HG03095 (cell line): ENCODE measurements at regions not wholly inside any gene's neighbourhood (a gene's known extent, or its start where the extent isn't known, plus 50 kb on each side); places are given as distances from the start of the nearest gene placed in this dataset.
A peak's percentile ranks its signal among the peaks of the same experiment; 100 is the strongest.
"Not testable (repeated sequence)": the region's sequence is repeated elsewhere in the genome, so short reads cannot be mapped to it uniquely, and the experiment has no call there.

Experiments
- ATAC-seq: cut with Tn5 transposase; IDR thresholded peaks from one replicate; pipeline ENCODE4 v1.9.1; 2021; ENCODE audit warnings: moderate library complexity; ENCODE audit not compliant: unreplicated experiment

GRCh38 chr13:97855570-97856303 lies 97.7 kb upstream of the IPO5 start:
- peak; percentile 39 for ATAC-seq

GRCh38 chr13:97856304-97856675 lies 97.2 kb upstream of the IPO5 start:
- ATAC-seq, result peak; percentile 61

- ATAC-seq, result no peak
Observed at GRCh38 chr13:97858161-97858560, 95.3 kb upstream of the IPO5 start.

GRCh38 chr13:97866346-97866745 lies 87.1 kb upstream of the IPO5 start:
- ATAC-seq, result no peak

- no peak for ATAC-seq
Observed at GRCh38 chr13:97866751-97867150, 86.7 kb upstream of the IPO5 start.

- no peak for ATAC-seq
Observed at GRCh38 chr13:97873398-97873797, 80.1 kb upstream of the IPO5 start.

DNA sequence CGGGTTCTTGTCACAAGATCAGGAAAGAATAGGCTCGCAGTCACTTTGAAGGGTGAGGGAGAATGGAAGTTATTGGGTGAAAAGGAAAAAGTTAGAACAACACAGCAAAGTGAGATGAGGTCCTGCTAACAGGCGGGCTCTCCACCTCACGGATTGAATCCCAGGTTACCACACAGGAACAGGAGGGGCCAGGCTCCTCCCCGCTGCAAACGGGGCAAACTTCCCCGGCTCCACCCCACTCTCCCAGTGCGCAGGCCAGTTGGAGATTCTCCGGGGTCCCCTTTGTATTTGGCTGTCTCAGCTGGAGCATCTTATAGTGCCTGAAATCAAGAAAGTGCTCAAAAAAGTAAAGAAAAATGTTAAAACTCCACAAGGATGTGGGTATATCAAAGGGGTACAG lies 78.3 kb upstream of the IPO5 start:
- ATAC-seq, result no peak

- no peak for ATAC-seq
Observed at GRCh38 chr13:97875911-97876310, 77.6 kb upstream of the IPO5 start.

- no peak for ATAC-seq
Observed at GRCh38 chr13:97878431-97879375, 74.8 kb upstream of the IPO5 start.

- no peak for ATAC-seq
Observed at GRCh38 chr13:97879646-97880310, 73.7 kb upstream of the IPO5 start.

GRCh38 chr13:97880311-97880675 lies 73.2 kb upstream of the IPO5 start:
- ATAC-seq, result no peak

DNA sequence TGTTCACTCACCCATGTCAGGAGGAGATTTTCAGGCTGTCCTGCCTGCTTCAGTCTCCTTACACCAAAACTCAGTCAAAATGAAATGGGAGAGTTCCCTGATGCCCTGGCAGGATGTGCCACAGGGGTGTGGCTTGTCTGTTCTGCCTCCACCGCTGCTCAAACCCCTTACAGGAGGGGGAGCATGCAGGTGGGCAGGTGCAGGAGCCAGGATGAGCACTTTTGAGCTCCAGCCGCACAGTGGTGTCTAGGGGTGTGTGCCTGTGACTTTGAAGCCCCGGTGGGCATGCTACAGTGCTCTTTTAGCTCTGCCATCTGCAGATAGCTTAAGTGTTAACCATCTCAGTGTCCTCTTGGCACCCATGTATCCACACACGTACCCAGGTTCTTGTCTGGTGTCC lies 71.9 kb upstream of the IPO5 start:
- ATAC-seq, result no peak

- no peak for ATAC-seq
Observed at GRCh38 chr13:97883396-97883795, 70.1 kb upstream of the IPO5 start.

GRCh38 chr13:97884707-97885468 lies 68.6 kb upstream of the IPO5 start:
- no peak for ATAC-seq

DNA sequence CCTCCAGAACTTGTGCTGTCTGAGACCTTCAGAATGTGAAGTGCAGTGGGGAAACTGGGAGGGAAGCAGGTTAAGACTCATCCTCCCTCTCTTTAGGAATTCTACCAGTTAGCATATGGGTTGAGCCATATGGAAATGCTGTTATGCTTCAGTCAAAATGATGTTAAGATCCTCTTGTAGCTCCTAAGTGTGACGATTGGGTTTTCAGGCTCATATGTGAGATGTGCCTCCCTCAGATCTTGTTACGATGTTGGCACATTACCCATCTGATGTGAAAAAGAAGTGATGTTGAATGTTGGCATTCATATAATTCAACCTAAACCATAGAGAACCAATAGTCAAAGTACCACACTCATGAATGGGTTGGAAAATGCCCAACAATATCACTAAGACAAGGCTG lies 67.8 kb upstream of the IPO5 start:
- no peak for ATAC-seq

- no peak for ATAC-seq
Observed at GRCh38 chr13:97889803-97890202, 63.7 kb upstream of the IPO5 start.

DNA sequence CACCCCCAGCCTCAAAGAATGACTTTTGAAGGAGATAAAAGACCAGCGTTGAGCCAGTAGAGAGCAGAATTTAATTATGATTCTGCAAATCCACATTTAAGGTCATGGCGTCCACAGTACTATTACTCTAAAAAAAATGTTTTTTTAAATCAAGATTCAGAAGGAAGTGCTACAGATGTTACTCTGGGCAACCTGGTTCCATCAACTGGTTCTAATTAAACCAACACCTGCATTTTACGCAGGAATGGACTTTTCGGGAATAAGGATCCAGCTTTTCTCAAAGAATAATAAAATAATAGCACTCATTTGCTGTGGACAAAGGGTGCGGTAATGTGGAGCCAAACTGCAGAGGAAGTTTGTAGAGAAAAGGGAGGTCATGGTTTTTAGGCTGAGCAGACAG lies 62.9 kb upstream of the IPO5 start:
- ATAC-seq, result no peak

GRCh38 chr13:97891964-97892363 lies 61.5 kb upstream of the IPO5 start:
- not testable (repeated sequence) for ATAC-seq

GRCh38 chr13:97892717-97893116 lies 60.8 kb upstream of the IPO5 start:
- ATAC-seq, result no peak

GRCh38 chr13:97895383-97895782 lies 58.1 kb upstream of the IPO5 start:
- ATAC-seq, result no peak

- no peak for ATAC-seq
Observed at GRCh38 chr13:97896446-97896845, 57.0 kb upstream of the IPO5 start.
